ENCODE measurements at regions not wholly inside any gene's neighbourhood (a gene's known extent, or its start where the extent isn't known, plus 50 kb on each side); places are given as distances from the start of the nearest gene placed in this dataset.

GRCh38 chr18:22523481-22523880, 105.8 kb upstream of the CTAGE1 start:
- WGBS (ENCODE audit: insufficient coverage) = no CpG with 5 or more reads among the region's 2 CpGs
- no peaks in the 10 kb centered on the region for H4K20me1 ChIP-seq (ENCODE audit: insufficient read depth, low read length)
- H3K36me3 ChIP-seq (replicated peaks in 1 of 2; ENCODE audit: control insufficient read depth in 1 of 2, insufficient read depth in 2 of 2, low read length in 2 of 2) = no peaks in the 10 kb centered on the region
- H3K79me2 ChIP-seq (ENCODE audit: insufficient read depth, low read length) = no peaks in the 10 kb centered on the region
- H3K9me3 Mint-ChIP-seq = peaks cover 0 to 15% (median 8%) of the 10 kb centered on the region in 7 donors
- peaks cover 0 to 9% of the 10 kb centered on the region in 2 donors for H3K9me3 ChIP-seq (replicated peaks in 1 of 2; ENCODE audit: control insufficient read depth in 1 of 2, insufficient read depth in 1 of 2, low read length in 2 of 2)
- no peaks in the 10 kb centered on the region for H3K36me3 Mint-ChIP-seq
- H3K4me1 ChIP-seq (ENCODE audit: control insufficient read depth in 1 of 2, insufficient read depth in 2 of 2, low read length in 2 of 2) = no peaks in the 10 kb centered on the region
- H3K4me3 Mint-ChIP-seq = no peak overlapping the region
- no peaks in the 10 kb centered on the region for H3K27me3 ChIP-seq (ENCODE audit: control insufficient read depth in 2 of 2, insufficient read depth in 2 of 2, low read length in 2 of 2)
- H3K4me3 ChIP-seq (replicated peaks in 1 of 3; ENCODE audit: low read depth in 2 of 3, low read length in 3 of 3) = no peak overlapping the region
- TF ChIP-seq, protein P1, sequence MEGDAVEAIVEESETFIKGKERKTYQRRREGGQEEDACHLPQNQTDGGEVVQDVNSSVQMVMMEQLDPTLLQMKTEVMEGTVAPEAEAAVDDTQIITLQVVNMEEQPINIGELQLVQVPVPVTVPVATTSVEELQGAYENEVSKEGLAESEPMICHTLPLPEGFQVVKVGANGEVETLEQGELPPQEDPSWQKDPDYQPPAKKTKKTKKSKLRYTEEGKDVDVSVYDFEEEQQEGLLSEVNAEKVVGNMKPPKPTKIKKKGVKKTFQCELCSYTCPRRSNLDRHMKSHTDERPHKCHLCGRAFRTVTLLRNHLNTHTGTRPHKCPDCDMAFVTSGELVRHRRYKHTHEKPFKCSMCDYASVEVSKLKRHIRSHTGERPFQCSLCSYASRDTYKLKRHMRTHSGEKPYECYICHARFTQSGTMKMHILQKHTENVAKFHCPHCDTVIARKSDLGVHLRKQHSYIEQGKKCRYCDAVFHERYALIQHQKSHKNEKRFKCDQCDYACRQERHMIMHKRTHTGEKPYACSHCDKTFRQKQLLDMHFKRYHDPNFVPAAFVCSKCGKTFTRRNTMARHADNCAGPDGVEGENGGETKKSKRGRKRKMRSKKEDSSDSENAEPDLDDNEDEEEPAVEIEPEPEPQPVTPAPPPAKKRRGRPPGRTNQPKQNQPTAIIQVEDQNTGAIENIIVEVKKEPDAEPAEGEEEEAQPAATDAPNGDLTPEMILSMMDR (IDR thresholded peaks at IDR 0.05) = no peak
- H3K27ac Mint-ChIP-seq = peak overlapping the region in 1 of 7 donors; percentile 6
- intact Hi-C loops (cut with micrococcal nuclease) = no loop called here
- H3K9ac ChIP-seq (ENCODE audit: insufficient read depth, low read length, poor library complexity, severe bottlenecking) = no peak overlapping the region
- no peaks in the 10 kb centered on the region for H3K27me3 Mint-ChIP-seq (ENCODE audit: low read depth in 3 of 3)
- no peaks in the 10 kb centered on the region for H3K4me1 Mint-ChIP-seq
- DNase-seq = no peak
- H2AFZ ChIP-seq (ENCODE audit: insufficient read depth, low read depth, low read length, poor library complexity, severe bottlenecking) = no peak overlapping the region
- no peak overlapping the region for H3K27ac ChIP-seq (ENCODE audit: low read depth in 1 of 2, low read length in 2 of 2)
- H3K4me2 ChIP-seq (replicated peaks; ENCODE audit: extremely low read depth, low read length, poor library complexity, severe bottlenecking) = no peak overlapping the region

DNA sequence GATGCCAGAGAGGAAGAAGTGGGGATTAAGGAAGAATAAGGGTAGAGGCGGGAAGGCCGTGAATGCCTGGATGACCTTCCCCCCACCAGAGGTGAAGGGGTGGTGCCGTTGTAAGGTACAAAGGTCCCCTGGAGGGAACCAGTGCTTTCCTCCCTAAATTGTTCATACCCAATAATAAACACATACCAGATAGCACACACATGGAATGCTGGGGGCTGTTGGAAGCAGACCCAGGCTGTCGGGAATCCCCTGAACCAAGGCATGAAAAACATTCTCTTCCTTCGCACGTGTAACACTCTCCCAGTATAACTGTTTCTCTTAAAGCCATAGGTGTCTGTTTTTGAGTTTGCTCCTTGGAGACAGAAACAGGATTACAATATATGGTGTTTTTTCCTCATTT, 107.1 kb upstream of the CTAGE1 start:
- no peaks in the 10 kb centered on the region for H3K4me1 Mint-ChIP-seq
- WGBS (ENCODE audit: insufficient coverage) = no CpG with 5 or more reads among the region's 6 CpGs

More for the DNA sequence above, 107.1 kb upstream of the CTAGE1 start:
- Mint-ChIP-seq H3K27ac (no peak overlapping the region), H3K9me3 (peaks cover 4 to 23% (median 14%) of the 10 kb centered on the region in 7 donors), H3K4me3 (no peak overlapping the region), H3K36me3 (no peaks in the 10 kb centered on the region), H3K27me3 (ENCODE audit: low read depth in 3 of 3) (no peaks in the 10 kb centered on the region)
- H3K36me3 ChIP-seq (replicated peaks in 1 of 2; ENCODE audit: control insufficient read depth in 1 of 2, insufficient read depth in 2 of 2, low read length in 2 of 2) = no peaks in the 10 kb centered on the region
- H3K9ac ChIP-seq (ENCODE audit: insufficient read depth, low read length, poor library complexity, severe bottlenecking) = no peak overlapping the region
- intact Hi-C loops (cut with micrococcal nuclease) = no loop called here
- H3K4me3 ChIP-seq (replicated peaks in 1 of 3; ENCODE audit: low read depth in 2 of 3, low read length in 3 of 3) = no peak overlapping the region
- H3K4me1 ChIP-seq (ENCODE audit: control insufficient read depth in 1 of 2, insufficient read depth in 2 of 2, low read length in 2 of 2) = no peaks in the 10 kb centered on the region
- H3K9me3 ChIP-seq (replicated peaks in 1 of 2; ENCODE audit: control insufficient read depth in 1 of 2, insufficient read depth in 1 of 2, low read length in 2 of 2) = peaks cover 0 to 13% of the 10 kb centered on the region in 2 donors
- H3K79me2 ChIP-seq (ENCODE audit: insufficient read depth, low read length) = no peaks in the 10 kb centered on the region
- no peak overlapping the region for H2AFZ ChIP-seq (ENCODE audit: insufficient read depth, low read depth, low read length, poor library complexity, severe bottlenecking)
- no peaks in the 10 kb centered on the region for H3K27me3 ChIP-seq (ENCODE audit: control insufficient read depth in 2 of 2, insufficient read depth in 2 of 2, low read length in 2 of 2)
- DNase-seq = no peak
- no peaks in the 10 kb centered on the region for H4K20me1 ChIP-seq (ENCODE audit: insufficient read depth, low read length)
- H3K27ac ChIP-seq (ENCODE audit: low read depth in 1 of 2, low read length in 2 of 2) = no peak overlapping the region
- no peak overlapping the region for H3K4me2 ChIP-seq (replicated peaks; ENCODE audit: extremely low read depth, low read length, poor library complexity, severe bottlenecking)
- TF ChIP-seq, protein P1 (IDR thresholded peaks at IDR 0.05) = no peak

Measured in CD14-positive monocyte (primary cell).